GM12878 (cell line): ENCODE measurements at regions not wholly inside any gene's neighbourhood (a gene's known extent, or its start where the extent isn't known, plus 50 kb on each side); places are given as distances from the start of the nearest gene placed in this dataset.

ENCODE experiments used
- BHLHE40 ChIP-seq, 2 experiments: fragments of 450-650 bp in 1 of 2; IDR thresholded peaks; 2 replicates each; pipeline ENCODE4 v1.6.1; 2011 to 2017; ENCODE audit warnings: low read depth in 2 of 2, borderline replicate concordance in 1 of 2, improper control_type of control experiment in 1 of 2, low read length in 1 of 2, mild to moderate bottlenecking in 1 of 2
- CHD1 ChIP-seq: IDR thresholded peaks from 2 replicates; pipeline ENCODE4 v1.6.1; 2012; ENCODE audit warnings: low read depth, low read length, improper control_type of control experiment
- EGR1 ChIP-seq, 2 experiments: IDR thresholded peaks; 1 replicate in 1 of 2; 2 replicates in 1 of 2; pipeline ENCODE4 v1.6.1; 2011 to 2012; ENCODE audit warnings: low read depth in 2 of 2, low read length in 2 of 2, borderline replicate concordance in 1 of 2, mild to moderate bottlenecking in 1 of 2, moderate library complexity in 1 of 2
- ELK1 ChIP-seq: IDR thresholded peaks from 2 replicates; pipeline ENCODE4 v1.6.1; 2012; ENCODE audit warnings: low read depth, low read length, improper control_type of control experiment
- EP300 ChIP-seq, 2 experiments: fragments of 150-350 bp in 1 of 2; IDR thresholded peaks; 2 replicates each; pipeline ENCODE4 v1.6.1; 2011 to 2012; ENCODE audit warnings: low read depth in 2 of 2, low read length in 2 of 2, borderline replicate concordance in 1 of 2, improper control_type of control experiment in 1 of 2, inconsistent platforms in 1 of 2; ENCODE audit not compliant: control insufficient read depth in 1 of 2
- EZH2 ChIP-seq: IDR thresholded peaks from 2 replicates; pipeline ENCODE4 v1.6.1; 2012; ENCODE audit warnings: low read depth, mild to moderate bottlenecking, control low read depth, inconsistent platforms, low read length, borderline replicate concordance; ENCODE audit not compliant: control insufficient read depth
- GABPA ChIP-seq: IDR thresholded peaks from 2 replicates; pipeline ENCODE4 v1.6.1; 2014; ENCODE audit warnings: antibody characterized with exemption, low read depth, mild to moderate bottlenecking, inconsistent platforms
- MXI1 ChIP-seq: fragments of 150-350 bp; IDR thresholded peaks from 2 replicates; pipeline ENCODE4 v1.6.1; 2011; ENCODE audit warnings: low read depth, mild to moderate bottlenecking, inconsistent platforms, low read length, improper control_type of control experiment
- RAD21 ChIP-seq: IDR thresholded peaks from 2 replicates; pipeline ENCODE4 v1.6.1; 2011; ENCODE audit warnings: mild to moderate bottlenecking, low read depth, low read length, moderate library complexity; ENCODE audit not compliant: insufficient read depth
- RELA ChIP-seq: fragments of 450-650 bp; IDR thresholded peaks from 2 replicates; pipeline ENCODE4 v1.8.0; 2014; ENCODE audit warnings: borderline replicate concordance; ENCODE audit not compliant: partially characterized antibody
- ZNF217 ChIP-seq: fragments of 450-650 bp; IDR thresholded peaks from 2 replicates; pipeline ENCODE4 v1.6.1; 2017; ENCODE audit warnings: antibody characterized with exemption, mild to moderate bottlenecking
- TF ChIP-seq, protein P1 (sequence below), 3 experiments: IDR thresholded peaks in 2 of 3; conservative IDR thresholded peaks in 1 of 3; 2 replicates each; pipeline ENCODE4 v1.5.1; 2011; ENCODE audit warnings: low read depth in 3 of 3, low read length in 3 of 3, mild to moderate bottlenecking in 3 of 3, control low read depth in 2 of 3, moderate library complexity in 2 of 3, inconsistent platforms in 1 of 3, mixed read lengths in 1 of 3; ENCODE audit not compliant: control insufficient read depth in 2 of 3, insufficient read depth in 1 of 3; ENCODE audit errors: extremely low read depth in 1 of 3
- TF ChIP-seq, protein P2 (sequence below): IDR thresholded peaks from 2 replicates; pipeline ENCODE4 v1.6.1; 2011; ENCODE audit warnings: low read depth, mild to moderate bottlenecking, low read length, moderate library complexity, borderline replicate concordance; ENCODE audit errors: extremely low read depth

DNA sequence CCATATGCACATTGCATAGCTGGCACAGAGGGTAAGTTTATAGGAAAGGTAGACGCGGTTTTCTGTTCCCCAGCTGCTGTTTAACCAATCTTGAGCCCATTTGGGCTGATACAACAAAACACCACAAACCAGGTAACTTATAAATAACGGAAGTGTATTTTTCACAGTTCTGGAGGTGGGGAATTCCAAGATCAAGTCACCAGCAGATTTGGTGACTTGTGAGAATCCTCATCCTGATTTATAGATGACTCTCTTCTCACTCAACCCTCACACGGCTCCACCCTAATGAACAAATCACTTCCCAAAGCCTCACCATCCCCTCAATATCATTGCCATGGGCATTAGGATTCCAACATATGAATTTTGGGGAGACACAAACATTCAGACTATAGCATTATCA is 694.4 kb upstream of the NR2F2 start:
- TF ChIP-seq, protein P1, sequence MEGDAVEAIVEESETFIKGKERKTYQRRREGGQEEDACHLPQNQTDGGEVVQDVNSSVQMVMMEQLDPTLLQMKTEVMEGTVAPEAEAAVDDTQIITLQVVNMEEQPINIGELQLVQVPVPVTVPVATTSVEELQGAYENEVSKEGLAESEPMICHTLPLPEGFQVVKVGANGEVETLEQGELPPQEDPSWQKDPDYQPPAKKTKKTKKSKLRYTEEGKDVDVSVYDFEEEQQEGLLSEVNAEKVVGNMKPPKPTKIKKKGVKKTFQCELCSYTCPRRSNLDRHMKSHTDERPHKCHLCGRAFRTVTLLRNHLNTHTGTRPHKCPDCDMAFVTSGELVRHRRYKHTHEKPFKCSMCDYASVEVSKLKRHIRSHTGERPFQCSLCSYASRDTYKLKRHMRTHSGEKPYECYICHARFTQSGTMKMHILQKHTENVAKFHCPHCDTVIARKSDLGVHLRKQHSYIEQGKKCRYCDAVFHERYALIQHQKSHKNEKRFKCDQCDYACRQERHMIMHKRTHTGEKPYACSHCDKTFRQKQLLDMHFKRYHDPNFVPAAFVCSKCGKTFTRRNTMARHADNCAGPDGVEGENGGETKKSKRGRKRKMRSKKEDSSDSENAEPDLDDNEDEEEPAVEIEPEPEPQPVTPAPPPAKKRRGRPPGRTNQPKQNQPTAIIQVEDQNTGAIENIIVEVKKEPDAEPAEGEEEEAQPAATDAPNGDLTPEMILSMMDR (IDR thresholded peaks at IDR 0.05 in 2 of 3, conservative IDR thresholded peaks at IDR 0.05 in 1 of 3; ENCODE audit: control insufficient read depth in 2 of 3, extremely low read depth in 1 of 3, insufficient read depth in 1 of 3, low read depth in 3 of 3, low read length in 3 of 3): no peak
- no peak for TF ChIP-seq ELK1
- TF ChIP-seq EP300 (IDR thresholded peaks at IDR 0.05; ENCODE audit: borderline replicate concordance in 1 of 2, control insufficient read depth in 1 of 2, low read depth in 2 of 2, low read length in 2 of 2): no peak
- no peak for TF ChIP-seq EZH2
- no peak for TF ChIP-seq RELA
- no peak for TF ChIP-seq EGR1 (IDR thresholded peaks at IDR 0.05; ENCODE audit: borderline replicate concordance in 1 of 2, low read depth in 2 of 2, low read length in 2 of 2)
- TF ChIP-seq MXI1: no peak
- no peak for TF ChIP-seq ZNF217
- TF ChIP-seq RAD21: no peak
- TF ChIP-seq BHLHE40 (IDR thresholded peaks at IDR 0.05; ENCODE audit: borderline replicate concordance in 1 of 2, low read depth in 2 of 2, low read length in 1 of 2): no peak
- no peak for TF ChIP-seq CHD1
- TF ChIP-seq, protein P2, sequence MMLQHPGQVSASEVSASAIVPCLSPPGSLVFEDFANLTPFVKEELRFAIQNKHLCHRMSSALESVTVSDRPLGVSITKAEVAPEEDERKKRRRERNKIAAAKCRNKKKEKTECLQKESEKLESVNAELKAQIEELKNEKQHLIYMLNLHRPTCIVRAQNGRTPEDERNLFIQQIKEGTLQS: no peak
- TF ChIP-seq GABPA: no peak
